Erythroblast (primary cell): ENCODE measurements at regions not wholly inside any gene's neighbourhood (a gene's known extent, or its start where the extent isn't known, plus 50 kb on each side); places are given as distances from the start of the nearest gene placed in this dataset.

Experiments
- DNase-seq, 2 experiments: peaks; one replicate each; lab custom pipeline; 2025; lab: John Stamatoyannopoulos, UW
- GATA1 ChIP-seq: IDR thresholded peaks from 2 replicates; pipeline ENCODE4 v1.6.1; 2011; ENCODE audit warnings: low read depth, mild to moderate bottlenecking, control low read depth, low read length, moderate library complexity
- POLR2A ChIP-seq: IDR thresholded peaks from 2 replicates; pipeline ENCODE4 v1.6.1; 2011; ENCODE audit warnings: mild to moderate bottlenecking, low read length

DNA sequence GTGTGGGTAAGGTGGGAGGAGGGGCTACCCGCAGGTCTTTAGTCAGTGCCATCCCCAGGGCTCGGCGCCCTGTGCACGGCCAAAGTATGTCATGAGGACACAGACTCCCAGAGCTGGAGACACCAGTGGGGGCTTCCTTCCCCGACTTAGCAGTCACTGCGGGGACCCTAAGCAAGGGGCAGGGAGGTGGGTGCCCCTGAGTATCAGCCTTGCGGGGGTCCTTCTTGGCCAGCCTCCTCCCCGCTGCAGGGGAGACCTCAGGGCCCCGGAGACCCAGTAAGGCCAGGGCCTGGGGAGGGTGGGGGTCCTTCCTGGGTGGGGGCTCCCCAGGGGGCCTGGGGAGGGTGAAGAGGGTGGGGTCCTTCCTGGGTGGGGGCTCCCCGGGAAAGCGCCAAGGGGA, 673.8 kb downstream of the BRD1 start:
- TF ChIP-seq POLR2A, result no peak
- TF ChIP-seq GATA1, result no peak

DNA sequence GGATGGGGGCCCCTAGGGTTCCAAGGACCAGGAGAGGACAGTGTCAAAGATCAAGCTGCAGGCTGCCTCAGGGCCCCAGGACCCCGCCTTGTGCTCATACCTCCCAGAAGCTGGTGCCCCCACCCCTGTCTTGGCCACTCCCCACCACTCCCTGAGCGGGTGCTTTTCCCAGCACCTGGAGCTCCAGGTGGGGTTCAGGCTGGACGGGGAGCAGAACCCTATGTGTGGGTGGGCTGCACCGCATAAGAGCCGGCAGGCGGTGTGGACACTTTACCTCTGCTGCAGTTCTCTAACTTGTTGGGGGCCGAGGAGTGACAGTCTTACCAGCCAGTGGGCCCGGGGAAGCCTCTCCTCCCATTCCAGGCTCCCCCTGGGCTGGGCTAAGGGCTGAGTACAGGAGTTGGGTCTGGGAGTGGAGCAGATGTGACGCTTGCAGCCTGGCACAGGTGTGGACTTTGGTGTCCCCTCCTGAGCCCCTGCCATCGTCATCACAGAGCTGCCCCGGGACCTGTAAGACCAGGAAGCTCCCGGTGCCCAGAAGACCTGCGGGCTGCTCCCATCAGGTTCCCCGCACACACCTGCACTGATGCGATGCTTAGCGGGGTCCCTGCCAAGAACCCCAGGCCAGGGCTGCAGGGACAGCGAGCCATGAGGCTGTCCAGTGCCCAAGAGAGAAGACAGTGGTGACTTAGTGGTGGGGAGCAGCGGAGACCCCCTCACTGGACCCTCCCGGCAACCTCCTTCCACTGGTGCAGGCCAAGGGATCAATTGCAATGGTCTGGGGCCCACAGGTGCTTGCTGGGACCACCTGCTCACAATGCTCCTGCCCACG, 674.5 kb downstream of the BRD1 start:
- TF ChIP-seq GATA1 (no peak), POLR2A (no peak)
- no peak for DNase-seq

More for the DNA sequence above, 673.8 kb downstream of the BRD1 start:
- DNase-seq, result no peak

DNA sequence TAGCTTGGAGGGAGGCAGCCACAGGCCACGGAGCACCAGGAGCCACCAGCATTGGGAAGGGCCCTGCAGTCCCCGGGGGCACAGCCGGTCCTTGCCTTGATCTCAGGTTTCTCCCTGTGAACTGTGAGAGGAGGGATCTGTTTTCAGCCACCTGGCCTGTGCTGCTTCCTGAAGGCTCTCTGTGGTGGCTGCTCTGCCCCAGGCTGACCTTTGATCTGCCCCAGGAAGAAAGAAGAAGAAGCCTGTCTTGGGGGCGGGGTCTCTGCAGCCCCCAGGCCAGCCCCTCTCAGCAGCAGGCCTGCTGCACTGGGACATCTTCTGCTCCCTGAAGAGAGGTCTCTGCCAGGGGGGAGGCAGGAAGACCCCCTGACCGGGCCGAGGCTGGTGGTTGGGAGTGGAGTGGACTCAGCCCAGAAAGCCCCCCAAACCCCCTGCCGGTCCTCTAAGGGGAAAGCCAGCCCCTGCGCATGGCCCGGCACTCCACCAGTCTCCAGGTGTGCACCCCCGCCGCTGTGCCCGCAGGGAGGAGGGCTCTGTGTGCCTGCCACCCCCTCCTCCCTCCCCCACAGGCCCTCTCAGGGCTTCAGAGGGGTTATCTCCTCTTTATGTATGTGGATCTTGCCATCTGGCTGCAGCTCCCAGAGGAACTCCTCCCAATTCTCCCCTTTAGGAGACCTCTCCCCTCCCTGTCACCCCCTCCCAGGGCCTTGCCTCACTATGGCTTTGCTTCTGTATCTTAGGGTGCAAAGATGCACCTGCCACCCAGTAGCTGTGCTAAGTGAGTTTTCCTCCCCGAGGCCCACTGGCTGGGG, 675.3 kb downstream of the BRD1 start:
- no peak for TF ChIP-seq GATA1
- no peak for TF ChIP-seq POLR2A
- DNase-seq, result no peak

DNA sequence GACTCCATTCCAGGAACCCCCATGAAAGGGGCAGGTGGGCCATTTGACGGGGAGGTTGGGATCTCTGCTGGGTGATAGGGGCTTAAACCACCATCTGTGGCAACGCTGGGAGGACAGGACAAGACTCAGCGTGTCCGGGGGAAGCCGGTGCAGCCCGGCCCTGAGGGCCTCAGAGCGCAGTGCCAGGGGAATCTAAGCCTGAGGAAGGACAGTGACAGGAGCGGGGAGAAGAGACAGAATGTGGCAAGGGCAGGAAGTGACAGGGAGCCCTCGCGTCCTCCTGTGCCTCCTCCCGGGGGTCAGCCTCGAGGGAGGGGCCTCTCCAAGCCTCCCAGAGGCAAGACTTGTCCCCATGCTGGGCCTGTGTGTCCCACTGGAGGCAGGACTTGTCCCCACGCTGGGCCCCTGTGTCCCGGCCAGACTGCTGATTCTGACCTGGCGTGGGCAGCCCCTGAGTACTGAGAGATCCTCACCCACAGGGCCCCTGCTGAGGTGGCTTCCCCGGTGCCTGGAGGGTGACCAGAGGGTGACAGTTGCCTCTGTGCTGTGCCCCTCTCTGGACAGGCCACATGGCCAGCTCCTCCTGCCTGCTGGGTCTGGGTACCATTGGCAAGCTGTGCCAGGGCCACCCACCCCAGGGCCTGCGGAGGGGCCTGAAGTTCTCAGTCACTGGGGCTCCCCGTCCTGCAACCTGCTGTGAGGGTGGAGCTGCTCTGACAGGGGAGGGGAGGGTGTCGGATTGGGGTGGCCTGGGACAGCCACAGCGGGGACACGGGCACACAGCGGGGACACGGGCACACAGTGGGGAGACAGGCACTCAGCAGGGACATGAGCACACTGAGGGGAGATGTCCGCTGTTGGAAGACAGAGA, 676.2 kb downstream of the BRD1 start:
- DNase-seq, result no peak
- TF ChIP-seq POLR2A, result no peak
- TF ChIP-seq GATA1, result no peak

DNA sequence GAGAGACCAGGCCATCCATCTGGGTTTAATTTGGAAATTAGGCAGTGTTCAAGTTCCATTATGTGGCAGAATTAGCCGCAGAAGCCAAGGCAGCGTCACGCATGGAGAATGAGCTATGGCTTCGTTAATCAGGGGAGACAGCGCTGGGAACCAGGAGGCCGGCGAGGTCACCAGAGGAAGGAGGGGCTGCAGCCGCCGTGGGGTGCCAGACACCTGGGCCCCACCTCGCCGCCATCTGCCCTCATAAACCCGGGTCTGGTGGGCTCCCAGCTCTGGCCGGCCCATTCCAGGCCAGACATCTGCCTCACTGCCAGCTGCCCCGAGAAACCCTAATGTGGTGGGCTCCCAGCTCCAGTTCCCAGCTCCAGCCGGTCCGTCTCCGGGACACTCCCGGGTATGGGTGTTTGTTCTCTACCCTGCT, 676.9 kb downstream of the BRD1 start:
- DNase-seq, result no peak
- TF ChIP-seq GATA1 (no peak), POLR2A (no peak)

- TF ChIP-seq GATA1 (no peak), POLR2A (no peak)
- DNase-seq, result no peak
Observed at GRCh38 chr22:49149721-49150608, 677.7 kb downstream of the BRD1 start.

DNA sequence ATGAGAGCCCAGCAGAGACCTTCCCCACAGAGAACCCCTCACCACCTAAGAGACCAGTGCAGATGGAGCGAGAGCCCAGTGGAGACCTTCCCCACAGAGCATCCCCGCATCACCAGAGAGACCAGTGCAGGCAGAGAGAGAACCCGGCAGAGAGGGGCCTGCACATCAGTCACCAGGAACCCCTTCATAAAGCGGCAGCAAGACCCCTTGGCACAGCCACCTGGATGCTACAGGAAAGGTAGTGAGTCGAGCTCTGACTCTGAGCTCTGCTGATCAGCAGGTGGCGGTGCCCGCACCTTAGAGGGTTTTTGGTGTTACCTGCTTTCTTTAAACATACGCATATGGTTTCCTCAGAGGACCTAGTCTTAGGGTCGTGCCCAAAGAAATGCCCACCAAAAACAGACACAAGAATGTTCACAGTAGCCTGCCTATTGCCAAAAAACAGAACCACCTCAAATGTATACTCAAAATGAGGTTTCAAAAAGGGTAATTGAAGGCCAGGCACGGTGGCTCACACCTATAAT, 678.7 kb downstream of the BRD1 start:
- DNase-seq, result no peak
- TF ChIP-seq GATA1 (no peak), POLR2A (no peak)

- TF ChIP-seq POLR2A (no peak), GATA1 (no peak)
- DNase-seq, result no peak
Observed at GRCh38 chr22:49147617-49148175, 680.0 kb downstream of the BRD1 start.

DNA sequence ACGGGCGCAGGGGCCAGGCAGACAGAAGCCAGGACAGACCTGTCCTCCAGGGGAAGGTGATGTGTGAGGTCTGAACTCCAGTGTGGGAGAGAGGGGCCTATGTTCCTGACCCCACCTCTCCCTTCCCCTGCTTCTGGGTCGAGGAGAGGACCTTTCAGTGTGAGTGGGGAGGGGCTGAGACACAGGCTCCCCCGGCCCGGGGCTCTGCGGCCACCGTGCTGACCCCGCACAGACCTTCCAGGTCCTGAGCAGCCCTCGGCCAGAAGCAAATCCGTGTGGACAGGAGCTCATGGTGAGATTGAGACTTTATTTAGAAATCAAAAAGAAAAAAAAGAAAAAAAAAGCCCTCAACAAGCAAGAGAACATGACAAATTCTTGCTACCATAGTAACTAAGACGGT, 680.5 kb downstream of the BRD1 start:
- TF ChIP-seq GATA1, result no peak
- no peak for TF ChIP-seq POLR2A
- DNase-seq, result no peak

- no peak for DNase-seq
- TF ChIP-seq POLR2A (no peak), GATA1 (no peak)
Observed at GRCh38 chr22:49146511-49146910, 681.2 kb downstream of the BRD1 start.

GRCh38 chr22:49143812-49144211, 683.9 kb downstream of the BRD1 start:
- TF ChIP-seq POLR2A (no peak), GATA1 (no peak)
- DNase-seq, result no peak

DNA sequence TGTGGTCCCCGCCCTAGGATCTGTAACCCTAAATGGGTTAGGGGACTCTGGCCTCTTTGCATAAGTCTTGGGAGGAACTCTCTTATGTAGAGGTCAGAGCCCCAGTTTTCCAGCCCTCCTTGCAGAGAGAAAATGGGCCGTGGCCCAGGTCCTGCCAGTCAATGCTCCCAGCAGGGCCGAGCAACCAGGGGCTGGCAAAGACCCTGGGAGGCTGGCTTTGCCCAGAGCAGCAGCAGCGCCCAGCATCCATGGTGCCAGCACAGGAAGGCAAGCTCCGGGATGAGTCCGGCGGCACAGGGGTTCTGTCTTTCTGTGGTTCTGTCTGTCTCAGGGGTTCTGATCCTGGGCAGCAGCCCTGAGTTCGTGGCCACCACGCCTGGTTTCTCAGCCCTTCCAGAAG, 684.8 kb downstream of the BRD1 start:
- no peak for DNase-seq
- no peak for TF ChIP-seq POLR2A

DNA sequence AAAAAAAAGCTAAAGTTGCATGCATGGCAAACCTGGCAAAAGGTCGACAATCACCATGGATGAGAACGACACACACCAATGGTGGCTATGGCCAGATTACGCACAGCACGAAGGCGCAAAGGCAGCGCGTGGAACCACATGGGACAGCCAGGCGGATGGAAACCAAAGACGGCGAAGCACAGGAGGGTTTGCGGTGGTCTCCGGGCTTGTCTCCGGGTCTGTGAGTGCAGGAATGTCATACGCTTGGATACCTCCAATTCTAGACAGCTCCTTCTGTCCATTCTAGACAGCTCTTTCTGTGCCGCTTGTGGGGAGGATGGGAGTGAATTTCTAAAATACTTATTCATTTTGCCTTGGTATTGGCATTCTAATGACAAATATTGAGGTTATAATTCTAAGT, 685.4 kb downstream of the BRD1 start:
- DNase-seq, result no peak
- no peak for TF ChIP-seq GATA1
- TF ChIP-seq POLR2A, result no peak
